NOMO-1 (cell line): ENCODE measurements at regions not wholly inside any gene's neighbourhood (a gene's known extent, or its start where the extent isn't known, plus 50 kb on each side); places are given as distances from the start of the nearest gene placed in this dataset.

ENCODE experiments used
- DNase-seq, 2 experiments: peaks; one replicate each; lab custom pipeline; 2025; ENCODE audit not compliant: unreplicated experiment in 2 of 2; lab: John Stamatoyannopoulos, UW

GRCh38 chr15:29432191-29433049 is 162.8 kb upstream of the NSMCE3 start:
- DNase-seq = no peak

GRCh38 chr15:29430831-29431230 is 161.2 kb upstream of the NSMCE3 start:
- DNase-seq = no peak

- DNase-seq = no peak
These were observed 160.5 kb upstream of the NSMCE3 start for GRCh38 chr15:29430124-29430523.

- no peak for DNase-seq
These were observed 160.0 kb upstream of the NSMCE3 start for GRCh38 chr15:29429584-29429983.

GRCh38 chr15:29428925-29429573 is 159.4 kb upstream of the NSMCE3 start:
- no peak for DNase-seq

GRCh38 chr15:29425864-29426263 is 156.2 kb upstream of the NSMCE3 start:
- no peak for DNase-seq

- no peak for DNase-seq
These were observed 154.5 kb upstream of the NSMCE3 start for GRCh38 chr15:29424118-29424517.

GRCh38 chr15:29422606-29423005 is 153.0 kb upstream of the NSMCE3 start:
- DNase-seq = no peak

- DNase-seq = no peak
These were observed 150.6 kb upstream of the NSMCE3 start for GRCh38 chr15:29420188-29420587.

GRCh38 chr15:29418931-29419330 is 149.3 kb upstream of the NSMCE3 start:
- no peak for DNase-seq

- no peak for DNase-seq
These were observed 148.6 kb upstream of the NSMCE3 start for GRCh38 chr15:29418178-29418577.

GRCh38 chr15:29411299-29411698 is 141.7 kb upstream of the NSMCE3 start:
- no peak for DNase-seq

GRCh38 chr15:29410338-29410737 is 140.7 kb upstream of the NSMCE3 start:
- no peak for DNase-seq

- DNase-seq = no peak
These were observed 140.3 kb upstream of the NSMCE3 start for GRCh38 chr15:29409890-29410289.

GRCh38 chr15:29405564-29405963 is 135.9 kb upstream of the NSMCE3 start:
- no peak for DNase-seq

- no peak for DNase-seq
These were observed 134.2 kb upstream of the NSMCE3 start for GRCh38 chr15:29403772-29404171.

GRCh38 chr15:29401644-29402043 is 132.0 kb upstream of the NSMCE3 start:
- DNase-seq = no peak

GRCh38 chr15:29400701-29401100 is 131.1 kb upstream of the NSMCE3 start:
- DNase-seq = no peak

- DNase-seq = no peak
These were observed 129.3 kb upstream of the NSMCE3 start for GRCh38 chr15:29398907-29399306.

- DNase-seq = no peak
These were observed 126.7 kb upstream of the NSMCE3 start for GRCh38 chr15:29396176-29396811.

GRCh38 chr15:29393443-29393842 is 123.8 kb upstream of the NSMCE3 start:
- DNase-seq = no peak

GRCh38 chr15:29392358-29392757 is 122.7 kb upstream of the NSMCE3 start:
- no peak for DNase-seq
